GM23338 (cell line): ENCODE measurements at regions not wholly inside any gene's neighbourhood (a gene's known extent, or its start where the extent isn't known, plus 50 kb on each side); places are given as distances from the start of the nearest gene placed in this dataset.

Experiments used
- ATAC-seq: fragments of 200-7000 bp; cut with Tn5 transposase; 3 replicates; pipeline ENCODE4 v1.9.1; 2020
- DNase-seq: peaks from one replicate; pipeline ENCODE4 v3.0.0-alpha.2; 2015; ENCODE audit warnings: low spot score
- H2AFZ ChIP-seq: fragments of 200-600 bp; sonication (generic); 2 replicates; pipeline ENCODE4 v1.8.0; 2016; ENCODE audit warnings: antibody characterized with exemption, mild to moderate bottlenecking, moderate library complexity
- H3F3A ChIP-seq: fragments of 200-600 bp; sonication (generic); replicated peaks from 2 replicates; pipeline ENCODE4 v1.8.0; 2017; ENCODE audit warnings: antibody characterized with exemption, mixed run types, low read depth
- H3K27ac ChIP-seq: fragments of 200-600 bp; sonication (generic); 2 replicates; pipeline ENCODE4 v1.6.1; 2016; ENCODE audit warnings: low read depth
- H3K27me3 ChIP-seq: fragments of 200-600 bp; sonication (generic); 2 replicates; pipeline ENCODE4 v1.8.0; 2016; ENCODE audit warnings: mild to moderate bottlenecking, mixed run types, moderate library complexity; ENCODE audit not compliant: insufficient read depth
- H3K36me3 ChIP-seq: fragments of 200-600 bp; sonication (generic); 2 replicates; pipeline ENCODE4 v1.8.0; 2016; ENCODE audit warnings: mild to moderate bottlenecking; ENCODE audit not compliant: insufficient read depth
- H3K4me1 ChIP-seq: fragments of 200-600 bp; sonication (generic); 2 replicates; pipeline ENCODE4 v1.8.0; 2016; ENCODE audit warnings: mild to moderate bottlenecking, moderate library complexity; ENCODE audit not compliant: insufficient read depth
- H3K4me2 ChIP-seq: fragments of 200-600 bp; sonication (generic); 2 replicates; pipeline ENCODE4 v1.7.1; 2017; ENCODE audit warnings: mixed run types
- H3K4me3 ChIP-seq: fragments of 200-600 bp; sonication (generic); 2 replicates; pipeline ENCODE4 v1.6.1; 2016; ENCODE audit warnings: mixed run types
- H3K79me2 ChIP-seq: fragments of 200-600 bp; sonication (generic); replicated peaks from 2 replicates; pipeline ENCODE4 v1.8.0; 2017; ENCODE audit warnings: mild to moderate bottlenecking; ENCODE audit not compliant: insufficient read depth
- H3K9me2 ChIP-seq: fragments of 200-600 bp; sonication (generic); 2 replicates; pipeline ENCODE4 v1.8.0; 2017; ENCODE audit not compliant: insufficient read depth
- H4K20me1 ChIP-seq: fragments of 200-600 bp; sonication (generic); replicated peaks from 2 replicates; pipeline ENCODE4 v1.8.0; 2017; ENCODE audit warnings: mild to moderate bottlenecking; ENCODE audit not compliant: insufficient read depth
- H3K27ac Mint-ChIP-seq: 2 replicates; pipeline ENCODE4 v1.8.0; 2020; ENCODE audit warnings: inconsistent platforms, mild to moderate bottlenecking, moderate library complexity, mixed read lengths
- H3K27me3 Mint-ChIP-seq: 3 replicates; pipeline ENCODE4 v1.8.0; 2022; ENCODE audit warnings: low read depth, mild to moderate bottlenecking, moderate library complexity, mixed read lengths, inconsistent platforms; ENCODE audit not compliant: insufficient read depth, poor library complexity
- H3K36me3 Mint-ChIP-seq: 3 replicates; pipeline ENCODE4 v1.8.0; 2021; ENCODE audit warnings: low read depth, mild to moderate bottlenecking, inconsistent platforms, moderate library complexity, mixed read lengths
- H3K4me1 Mint-ChIP-seq: 3 replicates; pipeline ENCODE4 v1.8.0; 2020; ENCODE audit warnings: mild to moderate bottlenecking, inconsistent platforms, mixed read lengths
- H3K4me3 Mint-ChIP-seq: 3 replicates; pipeline ENCODE4 v1.8.0; 2021; ENCODE audit warnings: moderate library complexity, mild to moderate bottlenecking, inconsistent platforms, mixed read lengths
- H3K9me3 Mint-ChIP-seq: 3 replicates; pipeline ENCODE4 v1.8.0; 2020; ENCODE audit warnings: moderate library complexity, mild to moderate bottlenecking, inconsistent platforms, mixed read lengths
- CREB1 ChIP-seq: fragments of 250-450 bp; sonication (Bioruptor Pico); IDR thresholded peaks from 2 replicates; pipeline ENCODE4 v1.5.0; 2020; ENCODE audit warnings: low read depth, mild to moderate bottlenecking, moderate library complexity
- CTCF ChIP-seq, 2 experiments: fragments of 200-600 bp in 1 of 2; sonication (generic) in 1 of 2; conservative IDR thresholded peaks; 2 replicates each; pipeline versions ENCODE4 v1.5.1 to v1.6.1; 2016 to 2017; ENCODE audit warnings: antibody characterized with exemption in 2 of 2, low read depth in 2 of 2, mild to moderate bottlenecking in 2 of 2, moderate library complexity in 1 of 2
- ETS1 ChIP-seq: IDR thresholded peaks from 2 replicates; pipeline ENCODE4 v1.6.1; 2016; ENCODE audit warnings: antibody characterized with exemption
- EZH2 ChIP-seq: fragments of 200-600 bp; sonication (generic); IDR thresholded peaks from one replicate; pipeline ENCODE4 v1.8.0; 2017; ENCODE audit warnings: antibody characterized with exemption, mild to moderate bottlenecking, low read depth; ENCODE audit not compliant: unreplicated experiment
- EZH2phosphoT487 ChIP-seq: fragments of 200-600 bp; sonication (generic); IDR thresholded peaks from one replicate; pipeline ENCODE4 v1.8.1; 2018; ENCODE audit warnings: antibody characterized with exemption; ENCODE audit not compliant: unreplicated experiment
- JUNB ChIP-seq: IDR thresholded peaks from one replicate; pipeline ENCODE4 v1.6.1; 2016; ENCODE audit warnings: antibody characterized with exemption; ENCODE audit not compliant: unreplicated experiment
- NANOG ChIP-seq: IDR thresholded peaks from 2 replicates; pipeline ENCODE4 v1.6.1; 2016; ENCODE audit warnings: antibody characterized with exemption, borderline replicate concordance
- POLR2AphosphoS5 ChIP-seq: IDR thresholded peaks from 2 replicates; pipeline ENCODE4 v1.6.1; 2016; ENCODE audit warnings: antibody characterized with exemption, low read depth
- REST ChIP-seq: IDR thresholded peaks from one replicate; pipeline ENCODE4 v1.6.1; 2018; ENCODE audit warnings: antibody characterized with exemption; ENCODE audit not compliant: unreplicated experiment
- STAT1 ChIP-seq: IDR thresholded peaks from one replicate; pipeline ENCODE4 v1.6.1; 2016; ENCODE audit warnings: antibody characterized with exemption; ENCODE audit not compliant: unreplicated experiment
- ZNF114 ChIP-seq: fragments of 250-450 bp; sonication (Bioruptor Pico); IDR thresholded peaks from 2 replicates; pipeline ENCODE4 v1.5.0; 2020; ENCODE audit warnings: mild to moderate bottlenecking, moderate library complexity
- ZNF331 ChIP-seq: fragments of 250-450 bp; sonication (Bioruptor Pico); IDR thresholded peaks from 2 replicates; pipeline ENCODE4 v1.5.0; 2020; ENCODE audit warnings: low read depth, mild to moderate bottlenecking, moderate library complexity
- ZNF462 ChIP-seq: fragments of 250-450 bp; sonication (Bioruptor Pico); IDR thresholded peaks from 2 replicates; pipeline ENCODE4 v1.5.0; 2020; ENCODE audit warnings: mild to moderate bottlenecking, moderate library complexity

- no peaks in the 10 kb centered on the region for H3F3A ChIP-seq
- no peak overlapping the region for H3K4me3 ChIP-seq
- H3K79me2 ChIP-seq: no peaks in the 10 kb centered on the region
- no peaks in the 10 kb centered on the region for H3K36me3 ChIP-seq
- no peak overlapping the region for H2AFZ ChIP-seq
- H3K9me2 ChIP-seq: peaks cover 11% of the 10 kb centered on the region; the same call in 1 of the 2 replicates
- no peaks in the 10 kb centered on the region for H3K9me3 Mint-ChIP-seq
- no peaks in the 10 kb centered on the region for H4K20me1 ChIP-seq
- H3K27ac ChIP-seq: no peak overlapping the region
- H3K27me3 Mint-ChIP-seq: no peaks in the 10 kb centered on the region
- DNase-seq (no peak), ATAC-seq (no peak)
- H3K4me1 ChIP-seq: no peaks in the 10 kb centered on the region
- no peaks in the 10 kb centered on the region for H3K4me1 Mint-ChIP-seq
- no peak overlapping the region for H3K27ac Mint-ChIP-seq
- TF ChIP-seq POLR2AphosphoS5 (no peak), CTCF (conservative IDR thresholded peaks at IDR 0.05; ENCODE audit: low read depth in 2 of 2) (no peak), ETS1 (no peak), EZH2 (no peak), EZH2phosphoT487 (no peak), ZNF114 (CRISPR knock-in tag) (no peak), NANOG (no peak), STAT1 (no peak), CREB1 (CRISPR knock-in tag) (no peak), ZNF462 (no peak), REST (no peak), JUNB (no peak), ZNF331 (no peak)
- H3K4me3 Mint-ChIP-seq: no peak overlapping the region
- no peaks in the 10 kb centered on the region for H3K36me3 Mint-ChIP-seq
- no peak overlapping the region for H3K4me2 ChIP-seq
- H3K27me3 ChIP-seq: no peaks in the 10 kb centered on the region
Measured at GRCh38 chr10:44675387-44675874, 235.7 kb upstream of the TMEM72 start.
